ENCODE measurements at regions not wholly inside any gene's neighbourhood (a gene's known extent, or its start where the extent isn't known, plus 50 kb on each side); places are given as distances from the start of the nearest gene placed in this dataset.

DNA sequence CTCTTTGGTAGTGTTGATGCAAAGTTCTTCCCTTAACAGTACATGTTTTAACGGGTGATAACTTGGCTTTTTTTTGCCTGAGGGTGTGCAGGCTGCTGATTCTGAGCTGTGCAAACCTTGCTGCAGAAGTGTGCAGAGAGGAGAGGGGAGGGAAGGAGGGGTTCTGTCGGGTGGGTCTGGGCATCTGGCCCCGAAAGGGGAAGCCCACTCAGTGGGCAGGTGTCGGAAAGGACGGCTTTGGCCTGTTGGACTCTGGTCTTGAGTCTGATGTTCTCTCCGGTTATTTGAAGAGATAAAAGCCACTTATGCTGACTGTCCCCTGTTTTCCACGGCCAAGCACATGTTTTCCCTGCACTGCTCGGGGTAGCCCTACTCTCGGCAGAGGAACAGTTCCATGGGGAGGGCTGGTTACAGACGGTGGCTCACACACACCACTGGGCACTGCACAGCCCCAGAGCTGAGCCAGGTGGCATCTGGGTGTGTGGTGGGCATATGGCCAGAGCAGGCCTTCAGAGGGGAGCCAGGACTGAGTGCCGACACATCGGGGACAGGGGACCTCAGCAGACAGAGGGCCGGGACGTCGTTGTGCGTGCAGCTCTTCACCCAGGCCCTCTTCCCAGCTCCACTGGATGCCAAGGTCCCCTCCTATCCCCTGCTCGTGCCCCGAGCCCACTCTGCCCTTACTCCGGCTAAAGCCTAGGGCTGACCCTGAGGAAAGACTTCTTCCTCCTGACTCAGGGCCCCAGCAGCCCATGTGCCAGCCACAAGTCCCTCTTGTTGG is 93.2 kb downstream of the TEX29 start:
- Histone ChIP-seq H3F3A (ENCODE audit: control insufficient read depth, insufficient read depth) (no peaks in the 10 kb centered on the region), H3K27me3 (ENCODE audit: control insufficient read depth, low read length) (no peaks in the 10 kb centered on the region), H3K4me2 (ENCODE audit: low read length) (no peak overlapping the region), H3K9me2 (replicated peaks; ENCODE audit: control insufficient read depth, low read length) (no peaks in the 10 kb centered on the region), H3K27ac (ENCODE audit: low read depth, low read length) (no peak overlapping the region), H3K9me3 (ENCODE audit: control insufficient read depth, insufficient read depth, low read length) (no peaks in the 10 kb centered on the region), H3K79me2 (ENCODE audit: control insufficient read depth, low read length) (no peaks in the 10 kb centered on the region), H3K4me3 (ENCODE audit: low read length) (no peak overlapping the region), H3K36me3 (ENCODE audit: control insufficient read depth, low read length) (no peaks in the 10 kb centered on the region), H3K4me1 (ENCODE audit: control insufficient read depth, low read length) (no peaks in the 10 kb centered on the region), H4K20me1 (ENCODE audit: control insufficient read depth, insufficient read depth, low read depth, low read length) (no peaks in the 10 kb centered on the region)
- TF ChIP-seq EZH2phosphoT487 (IDR thresholded peaks at IDR 0.05; ENCODE audit: borderline replicate concordance, low read length) = no peak
- TF ChIP-seq, protein P1, sequence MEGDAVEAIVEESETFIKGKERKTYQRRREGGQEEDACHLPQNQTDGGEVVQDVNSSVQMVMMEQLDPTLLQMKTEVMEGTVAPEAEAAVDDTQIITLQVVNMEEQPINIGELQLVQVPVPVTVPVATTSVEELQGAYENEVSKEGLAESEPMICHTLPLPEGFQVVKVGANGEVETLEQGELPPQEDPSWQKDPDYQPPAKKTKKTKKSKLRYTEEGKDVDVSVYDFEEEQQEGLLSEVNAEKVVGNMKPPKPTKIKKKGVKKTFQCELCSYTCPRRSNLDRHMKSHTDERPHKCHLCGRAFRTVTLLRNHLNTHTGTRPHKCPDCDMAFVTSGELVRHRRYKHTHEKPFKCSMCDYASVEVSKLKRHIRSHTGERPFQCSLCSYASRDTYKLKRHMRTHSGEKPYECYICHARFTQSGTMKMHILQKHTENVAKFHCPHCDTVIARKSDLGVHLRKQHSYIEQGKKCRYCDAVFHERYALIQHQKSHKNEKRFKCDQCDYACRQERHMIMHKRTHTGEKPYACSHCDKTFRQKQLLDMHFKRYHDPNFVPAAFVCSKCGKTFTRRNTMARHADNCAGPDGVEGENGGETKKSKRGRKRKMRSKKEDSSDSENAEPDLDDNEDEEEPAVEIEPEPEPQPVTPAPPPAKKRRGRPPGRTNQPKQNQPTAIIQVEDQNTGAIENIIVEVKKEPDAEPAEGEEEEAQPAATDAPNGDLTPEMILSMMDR (IDR thresholded peaks at IDR 0.05; ENCODE audit: low read depth, low read length, poor library complexity, severe bottlenecking) = no peak

DNA sequence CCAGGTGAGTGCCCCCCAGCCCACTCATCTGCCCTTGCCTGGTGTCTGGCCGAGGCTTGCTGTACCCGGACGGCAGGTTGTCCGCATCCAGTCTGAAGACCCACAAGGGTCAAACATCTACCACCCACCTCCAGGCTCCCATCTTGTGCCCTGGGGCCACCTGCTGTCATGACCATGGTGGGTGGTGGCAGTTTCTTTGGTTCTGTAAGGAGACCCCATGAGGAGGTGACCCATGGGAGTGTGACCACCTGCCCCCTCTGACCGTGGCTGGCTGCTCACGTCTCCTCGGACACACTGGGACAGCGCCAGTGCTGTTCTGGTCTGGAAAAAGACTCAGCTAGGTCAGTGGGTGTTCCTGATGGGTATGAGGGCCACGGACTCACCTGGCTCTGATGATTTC is 93.9 kb downstream of the TEX29 start:
- no peaks in the 10 kb centered on the region for H3K79me2 ChIP-seq (ENCODE audit: control insufficient read depth, low read length)
- H3K9me3 ChIP-seq (ENCODE audit: control insufficient read depth, insufficient read depth, low read length) = no peaks in the 10 kb centered on the region
- H3K4me2 ChIP-seq (ENCODE audit: low read length) = no peak overlapping the region
- no peaks in the 10 kb centered on the region for H3K4me1 ChIP-seq (ENCODE audit: control insufficient read depth, low read length)
- no peaks in the 10 kb centered on the region for H3K27me3 ChIP-seq (ENCODE audit: control insufficient read depth, low read length)
- H3K4me3 ChIP-seq (ENCODE audit: low read length) = no peak overlapping the region
- no peaks in the 10 kb centered on the region for H3K9me2 ChIP-seq (replicated peaks; ENCODE audit: control insufficient read depth, low read length)
- no peak overlapping the region for H3K27ac ChIP-seq (ENCODE audit: low read depth, low read length)
- H3F3A ChIP-seq (ENCODE audit: control insufficient read depth, insufficient read depth) = no peaks in the 10 kb centered on the region
- H3K36me3 ChIP-seq (ENCODE audit: control insufficient read depth, low read length) = no peaks in the 10 kb centered on the region
- TF ChIP-seq EZH2phosphoT487 (IDR thresholded peaks at IDR 0.05; ENCODE audit: borderline replicate concordance, low read length) = no peak
- TF ChIP-seq, protein P1 (IDR thresholded peaks at IDR 0.05; ENCODE audit: low read depth, low read length, poor library complexity, severe bottlenecking) = no peak
- H4K20me1 ChIP-seq (ENCODE audit: control insufficient read depth, insufficient read depth, low read depth, low read length) = no peaks in the 10 kb centered on the region

DNA sequence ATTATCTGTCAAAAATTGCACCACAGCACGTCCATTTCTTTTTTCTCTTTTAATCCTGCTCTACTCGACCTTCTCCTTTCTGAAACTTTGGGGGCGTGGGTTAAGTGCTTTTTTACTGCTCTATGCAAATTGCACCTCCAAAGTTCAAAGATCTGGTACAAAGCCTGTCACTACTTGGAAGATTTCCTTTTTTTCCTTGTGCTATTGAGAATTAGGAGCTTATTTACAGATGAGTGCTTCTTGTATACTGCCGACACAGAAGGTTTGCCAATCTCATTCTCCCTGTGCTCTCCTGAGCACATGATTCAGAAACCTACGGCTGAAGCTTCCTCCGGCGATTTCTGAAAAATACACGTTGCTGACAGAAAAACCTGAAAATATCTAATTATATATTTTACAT is 94.8 kb downstream of the TEX29 start:
- H3K4me1 ChIP-seq (ENCODE audit: control insufficient read depth, low read length) = no peaks in the 10 kb centered on the region
- no peak overlapping the region for H3K4me2 ChIP-seq (ENCODE audit: low read length)
- H3K27ac ChIP-seq (ENCODE audit: low read depth, low read length) = no peak overlapping the region
- TF ChIP-seq, protein P1 (IDR thresholded peaks at IDR 0.05; ENCODE audit: low read depth, low read length, poor library complexity, severe bottlenecking) = no peak
- TF ChIP-seq EZH2phosphoT487 (IDR thresholded peaks at IDR 0.05; ENCODE audit: borderline replicate concordance, low read length) = no peak
- no peaks in the 10 kb centered on the region for H3K79me2 ChIP-seq (ENCODE audit: control insufficient read depth, low read length)
- H3K9me3 ChIP-seq (ENCODE audit: control insufficient read depth, insufficient read depth, low read length) = no peaks in the 10 kb centered on the region
- H4K20me1 ChIP-seq (ENCODE audit: control insufficient read depth, insufficient read depth, low read depth, low read length) = no peaks in the 10 kb centered on the region
- H3K4me3 ChIP-seq (ENCODE audit: low read length) = no peak overlapping the region
- no peaks in the 10 kb centered on the region for H3K9me2 ChIP-seq (replicated peaks; ENCODE audit: control insufficient read depth, low read length)
- no peaks in the 10 kb centered on the region for H3K27me3 ChIP-seq (ENCODE audit: control insufficient read depth, low read length)
- no peaks in the 10 kb centered on the region for H3F3A ChIP-seq (ENCODE audit: control insufficient read depth, insufficient read depth)
- no peaks in the 10 kb centered on the region for H3K36me3 ChIP-seq (ENCODE audit: control insufficient read depth, low read length)

Data from DOHH2 (cell line).